Heart left ventricle (tissue), 16 donors: ENCODE measurements at regions not wholly inside any gene's neighbourhood (a gene's known extent, or its start where the extent isn't known, plus 50 kb on each side); places are given as distances from the start of the nearest gene placed in this dataset.

Experiments
- ATAC-seq, 4 donors: fragments of 200-7000 bp; cut with Tn5 transposase; one replicate each; pipeline ENCODE4 v1.9.1; 2020 to 2022; ENCODE audit warnings: moderate library complexity in 4 of 4, mild to moderate bottlenecking in 3 of 4, moderate number of reproducible peaks in 1 of 4
- DNase-seq, 5 donors: peaks; one replicate each; pipeline ENCODE4 v3.0.0-alpha.2; 2020
- H3K27ac ChIP-seq, 12 donors: fragments of 200-600 bp; sonication (generic) in 4 of 12; one replicate each; pipeline versions ENCODE4 v1.5.0 to v1.8.0; 2016 to 2022; ENCODE audit warnings: mild to moderate bottlenecking in 2 of 12
- H3K27me3 ChIP-seq, 9 donors: fragments of 200-600 bp; sonication (generic) in 2 of 9; one replicate each; pipeline versions ENCODE4 v1.5.1 to v1.8.0; 2016 to 2022; ENCODE audit warnings: mild to moderate bottlenecking in 3 of 9
- H3K36me3 ChIP-seq, 9 donors: fragments of 200-600 bp; sonication (generic) in 2 of 9; one replicate each; pipeline versions ENCODE4 v1.5.0 to v1.8.0; 2018 to 2022; ENCODE audit warnings: mild to moderate bottlenecking in 2 of 9
- H3K4me1 ChIP-seq, 12 donors: fragments of 200-600 bp; sonication (generic) in 4 of 12; one replicate each; pipeline versions ENCODE4 v1.5.0 to v1.8.0; 2016 to 2022; ENCODE audit warnings: mild to moderate bottlenecking in 3 of 12
- H3K4me3 ChIP-seq, 12 donors: fragments of 200-600 bp; sonication (generic) in 4 of 12; one replicate each; pipeline versions ENCODE4 v1.5.0 to v1.8.0; 2017 to 2022; ENCODE audit warnings: mild to moderate bottlenecking in 9 of 12, moderate library complexity in 4 of 12
- H3K9me3 ChIP-seq, 12 donors: fragments of 200-600 bp; sonication (generic) in 4 of 12; one replicate each; pipeline versions ENCODE4 v1.5.0 to v1.8.0; 2016 to 2022; ENCODE audit warnings: mild to moderate bottlenecking in 1 of 12
- POLR2A ChIP-seq, 2 donors: fragments of 450-650 bp; IDR thresholded peaks; one replicate each; pipeline ENCODE4 v1.6.1; 2017; ENCODE audit warnings: antibody characterized with exemption in 2 of 2, mild to moderate bottlenecking in 2 of 2, moderate library complexity in 2 of 2
- WGBS, 4 donors: extraction: QIAGEN DNeasy Blood & Tissue Kit in 2 of 4; methylation state at CpG; one replicate each; pipeline versions ENCODE4 v1.1.5 to v1.1.7; 2013 to 2018; 5-methylcytosine and 5-hydroxymethylcytosine counted together
- intact Hi-C, 10 donors: fragments of 100-400 bp; cut with DNase I; formaldehyde crosslinking; loops; one replicate each; pipeline versions ENCODE4 v1.11.1 to v1.14.2; 2022
- TF ChIP-seq, protein P1 (sequence below), 12 donors: fragments of 200-600 bp; sonication (generic) in 4 of 12; IDR thresholded peaks; one replicate each; pipeline versions ENCODE4 v1.5.0 to v1.8.0; 2018 to 2022; ENCODE audit warnings: antibody characterized with exemption in 12 of 12, mild to moderate bottlenecking in 5 of 12
- donor health status: ischemic (EF 13 %, LVEDD 7.1; RV severe dilation, severe dysfunction).
- donor health status: healthy with polysubstance abuse.
- donor health status: DM: no; HTN: yes; CAD: no.
- donor health status: DM: no; HTN: no; CAD: no.
- donor health status: ischemic (EF 25% LVEDD 6.9; RV normal size, moderate dysfunction).
- donor health status: ischemic (EF 25% LVEDD 5.7; RV mildly dilated, moderate dysfunction).
- donor health status: healthy.
- donor health status: DM: yes; HTN: yes; CAD: no.
- donor health status: ischemic (EF 35%, LVEDD 5.7; RV mildly dilated, moderate dysfunction).
- donor health status: nonischemic (EF 11% LVEDD 7.7; RV severe dilation, severe dysfunction).
- donor health status: DM: yes; HTN: yes; CAD: no.
- donor health status: PGD.
- donor health status: ischemic (EF 29% LVEDD 5.4; RV normal size, mild dysfunction).
- donor health status: nonischemic (EF 23%, LVEDD 6.1; RV moderate dilation, normal function).

- DNase-seq (no peak), ATAC-seq (no peak)
- H3K4me3 ChIP-seq: no peak overlapping the region
- no peaks in the 10 kb centered on the region for H3K36me3 ChIP-seq
- H3K9me3 ChIP-seq: peaks cover 0 to 2% (median 0%) of the 10 kb centered on the region in 12 donors
- H3K4me1 ChIP-seq: peaks cover 0 to 3% (median 0%) of the 10 kb centered on the region in 12 donors
- no peak for TF ChIP-seq POLR2A (IDR thresholded peaks at IDR 0.05)
- TF ChIP-seq, protein P1, sequence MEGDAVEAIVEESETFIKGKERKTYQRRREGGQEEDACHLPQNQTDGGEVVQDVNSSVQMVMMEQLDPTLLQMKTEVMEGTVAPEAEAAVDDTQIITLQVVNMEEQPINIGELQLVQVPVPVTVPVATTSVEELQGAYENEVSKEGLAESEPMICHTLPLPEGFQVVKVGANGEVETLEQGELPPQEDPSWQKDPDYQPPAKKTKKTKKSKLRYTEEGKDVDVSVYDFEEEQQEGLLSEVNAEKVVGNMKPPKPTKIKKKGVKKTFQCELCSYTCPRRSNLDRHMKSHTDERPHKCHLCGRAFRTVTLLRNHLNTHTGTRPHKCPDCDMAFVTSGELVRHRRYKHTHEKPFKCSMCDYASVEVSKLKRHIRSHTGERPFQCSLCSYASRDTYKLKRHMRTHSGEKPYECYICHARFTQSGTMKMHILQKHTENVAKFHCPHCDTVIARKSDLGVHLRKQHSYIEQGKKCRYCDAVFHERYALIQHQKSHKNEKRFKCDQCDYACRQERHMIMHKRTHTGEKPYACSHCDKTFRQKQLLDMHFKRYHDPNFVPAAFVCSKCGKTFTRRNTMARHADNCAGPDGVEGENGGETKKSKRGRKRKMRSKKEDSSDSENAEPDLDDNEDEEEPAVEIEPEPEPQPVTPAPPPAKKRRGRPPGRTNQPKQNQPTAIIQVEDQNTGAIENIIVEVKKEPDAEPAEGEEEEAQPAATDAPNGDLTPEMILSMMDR (IDR thresholded peaks at IDR 0.05): no peak
- no peak overlapping the region for H3K27ac ChIP-seq
- intact Hi-C loops: no loop called here
- WGBS, 4 donors: 72 to 81% (median 77%) methylated on average over 6 of the region's 6 CpGs
- H3K27me3 ChIP-seq: peaks cover 0 to 20% (median 3%) of the 10 kb centered on the region in 9 donors
Measured at GRCh38 chr15:98433346-98433745, 215.0 kb upstream of the IGF1R start.

DNA sequence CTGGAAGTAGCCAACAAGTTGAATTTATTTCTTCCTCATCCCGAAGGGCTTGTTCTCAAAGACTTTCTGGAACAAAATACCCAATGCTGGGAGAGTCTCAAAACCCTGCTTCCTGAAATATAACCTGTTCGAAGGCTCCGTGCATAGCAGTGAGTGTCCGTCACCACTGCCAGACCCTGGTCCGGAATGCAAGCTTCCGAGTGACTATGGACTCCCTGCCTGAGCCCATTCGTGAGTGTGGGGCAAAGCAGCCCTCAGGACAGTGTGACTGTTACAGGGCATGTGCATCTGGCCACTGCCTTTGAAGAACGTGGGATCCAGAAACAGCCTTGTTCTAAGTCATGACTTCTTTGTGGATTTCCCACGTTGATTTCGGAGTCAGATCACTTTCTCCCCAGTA lies 214.5 kb upstream of the IGF1R start:
- no peak for TF ChIP-seq POLR2A (IDR thresholded peaks at IDR 0.05)
- TF ChIP-seq, protein P1 (IDR thresholded peaks at IDR 0.05): no peak
- Histone ChIP-seq H3K9me3 (peaks cover 0 to 2% (median 0%) of the 10 kb centered on the region in 12 donors), H3K4me1 (no peaks in the 10 kb centered on the region), H3K27ac (no peak overlapping the region), H3K36me3 (no peaks in the 10 kb centered on the region), H3K4me3 (no peak overlapping the region), H3K27me3 (peaks cover 0 to 20% (median 3%) of the 10 kb centered on the region in 9 donors)
- intact Hi-C loops: no loop called here
- no peak for ATAC-seq
- DNase-seq: no peak
- WGBS, 4 donors: 73 to 78% (median 75%) methylated on average over 10 of the region's 10 CpGs

GRCh38 chr15:98437752-98438151 lies 210.6 kb upstream of the IGF1R start:
- H3K9me3 ChIP-seq: no peaks in the 10 kb centered on the region
- peaks cover 0 to 22% (median 0%) of the 10 kb centered on the region in 9 donors for H3K27me3 ChIP-seq
- intact Hi-C loops: no loop called here
- ATAC-seq (no peak), DNase-seq (no peak)
- H3K4me3 ChIP-seq: no peak overlapping the region
- no peak for TF ChIP-seq POLR2A (IDR thresholded peaks at IDR 0.05)
- TF ChIP-seq, protein P1 (IDR thresholded peaks at IDR 0.05): no peak
- H3K4me1 ChIP-seq: no peaks in the 10 kb centered on the region
- H3K36me3 ChIP-seq: no peaks in the 10 kb centered on the region
- WGBS, 4 donors: 82 to 91% (median 85%) methylated on average over 2 of the region's 2 CpGs
- no peak overlapping the region for H3K27ac ChIP-seq

DNA sequence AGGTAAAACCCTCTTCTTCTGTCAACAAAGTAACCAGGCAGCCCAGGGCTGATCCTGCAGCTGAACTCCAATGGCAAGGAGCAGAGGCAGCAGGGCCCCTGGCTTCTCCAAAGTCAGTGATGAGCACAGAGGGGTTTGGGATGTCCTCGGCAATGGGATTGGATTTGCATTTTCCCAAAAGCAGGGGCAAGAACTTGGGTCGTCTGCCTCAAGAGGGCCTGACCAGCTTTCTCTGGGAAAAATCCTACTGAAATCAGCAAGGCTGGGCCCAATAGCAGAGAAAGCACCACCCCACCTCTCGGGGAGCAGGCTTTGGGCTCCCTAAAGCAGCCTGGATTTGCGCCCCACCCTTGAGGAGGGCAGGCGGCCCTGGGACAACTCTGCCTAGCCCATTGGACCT lies 210.0 kb upstream of the IGF1R start:
- no peaks in the 10 kb centered on the region for H3K4me1 ChIP-seq
- H3K4me3 ChIP-seq: no peak overlapping the region
- WGBS, 4 donors: 81 to 86% (median 83%) methylated on average over 2 to 5 of the region's 5 CpGs
- no peaks in the 10 kb centered on the region for H3K36me3 ChIP-seq
- intact Hi-C loops: no loop called here
- H3K27me3 ChIP-seq: peaks cover 0 to 22% (median 0%) of the 10 kb centered on the region in 9 donors
- no peak for TF ChIP-seq POLR2A (IDR thresholded peaks at IDR 0.05)
- TF ChIP-seq, protein P1 (IDR thresholded peaks at IDR 0.05): no peak
- no peak for ATAC-seq
- no peak overlapping the region for H3K27ac ChIP-seq
- no peak for DNase-seq
- H3K9me3 ChIP-seq: no peaks in the 10 kb centered on the region
